AG08395 (cell line): ENCODE measurements at regions not wholly inside any gene's neighbourhood (a gene's known extent, or its start where the extent isn't known, plus 50 kb on each side); places are given as distances from the start of the nearest gene placed in this dataset.
"Not testable (repeated sequence)": the region's sequence is repeated elsewhere in the genome, so short reads cannot be mapped to it uniquely, and the experiment has no call there.

Experiments
- DNase-seq: peaks from one replicate; pipeline ENCODE4 v3.0.0; 2012; ENCODE audit warnings: mixed read lengths, low spot score

GRCh38 chr14:71432334-71433110 is 499.7 kb upstream of the RGS6 start:
- DNase-seq, result no peak

GRCh38 chr14:71433303-71433702 is 498.9 kb upstream of the RGS6 start:
- no peak for DNase-seq

GRCh38 chr14:71435641-71436040 is 496.6 kb upstream of the RGS6 start:
- not testable (repeated sequence) for DNase-seq

GRCh38 chr14:71437870-71438269 is 494.4 kb upstream of the RGS6 start:
- DNase-seq, result no peak

GRCh38 chr14:71438684-71439083 is 493.5 kb upstream of the RGS6 start:
- DNase-seq, result peak; percentile 30

- DNase-seq, result no peak
These were observed 491.1 kb upstream of the RGS6 start for GRCh38 chr14:71441126-71441525.

GRCh38 chr14:71444030-71444822 is 488.0 kb upstream of the RGS6 start:
- DNase-seq, result no peak

GRCh38 chr14:71448431-71449315 is 483.6 kb upstream of the RGS6 start:
- DNase-seq, result no peak

GRCh38 chr14:71449316-71450055 is 482.7 kb upstream of the RGS6 start:
- DNase-seq, result no peak

GRCh38 chr14:71451501-71451900 is 480.7 kb upstream of the RGS6 start:
- DNase-seq, result no peak

- DNase-seq, result no peak
These were observed 479.7 kb upstream of the RGS6 start for GRCh38 chr14:71452539-71452938.

- DNase-seq, result peak; percentile 30
These were observed 479.2 kb upstream of the RGS6 start for GRCh38 chr14:71452987-71453386.

- DNase-seq, result no peak
These were observed 478.2 kb upstream of the RGS6 start for GRCh38 chr14:71454010-71454409.

GRCh38 chr14:71454513-71455332 is 477.5 kb upstream of the RGS6 start:
- no peak for DNase-seq

- DNase-seq, result no peak
These were observed 472.1 kb upstream of the RGS6 start for GRCh38 chr14:71460091-71460490.

GRCh38 chr14:71461617-71462016 is 470.6 kb upstream of the RGS6 start:
- DNase-seq, result not testable (repeated sequence)

- no peak for DNase-seq
These were observed 468.4 kb upstream of the RGS6 start for GRCh38 chr14:71463807-71464206.

GRCh38 chr14:71464840-71465239 is 467.4 kb upstream of the RGS6 start:
- no peak for DNase-seq

- no peak for DNase-seq
These were observed 466.9 kb upstream of the RGS6 start for GRCh38 chr14:71465316-71465715.

- no peak for DNase-seq
These were observed 466.0 kb upstream of the RGS6 start for GRCh38 chr14:71466251-71466650.

GRCh38 chr14:71466946-71467345 is 465.3 kb upstream of the RGS6 start:
- no peak for DNase-seq
